IMR-90 (cell line): ENCODE measurements at regions not wholly inside any gene's neighbourhood (a gene's known extent, or its start where the extent isn't known, plus 50 kb on each side); places are given as distances from the start of the nearest gene placed in this dataset.

Source experiments
- ATAC-seq: fragments of 200-7000 bp; cut with Tn5 transposase; 2 replicates; pipeline ENCODE4 v1.9.1; 2020; ENCODE audit warnings: low read depth, mild to moderate bottlenecking, moderate library complexity
- BruUV-seq: library from RNA; stranded (reverse); fragments of 400-500 nt; replicated peaks from 2 replicates; lab custom pipeline; 2021; lab: Mats Ljungman, UMichigan
- CTCF ChIA-PET: fragments of 300-600 bp; formaldehyde crosslinking; extraction: SDS; loops from one replicate; lab custom pipeline; 2021; ENCODE audit warnings: antibody characterized with exemption; lab: Yijun Ruan, JAX
- POLR2A ChIA-PET: fragments of 300-600 bp; sonication (Branson Sonifier 250); formaldehyde crosslinking; loops from one replicate; lab custom pipeline; 2022; ENCODE audit warnings: antibody characterized with exemption; ENCODE audit not compliant: unreplicated experiment; lab: Charles Lee
- DNase-seq: peaks from one replicate; pipeline ENCODE4 v3.0.0; 2013
- H2AFZ ChIP-seq: replicated peaks from 2 replicates; pipeline ENCODE3; 2013; ENCODE audit warnings: low read length, mild to moderate bottlenecking; ENCODE audit not compliant: poor library complexity
- H2AK5ac ChIP-seq: 2 replicates; pipeline ENCODE4 v1.6.1; 2013; ENCODE audit warnings: low read depth, low read length, inconsistent platforms
- H2AK9ac ChIP-seq: replicated peaks from 2 replicates; pipeline ENCODE3; 2013; ENCODE audit warnings: mild to moderate bottlenecking, low read depth, low read length, moderate library complexity; ENCODE audit not compliant: poor library complexity
- H2BK120ac ChIP-seq: 2 replicates; pipeline ENCODE4 v1.6.1; 2013; ENCODE audit warnings: low read depth, low read length, inconsistent platforms
- H2BK15ac ChIP-seq: 3 replicates; pipeline ENCODE4 v1.6.1; 2013; ENCODE audit warnings: low read depth, low read length, inconsistent platforms
- H2BK20ac ChIP-seq: 2 replicates; pipeline ENCODE4 v1.6.1; 2013; ENCODE audit warnings: low read depth, mild to moderate bottlenecking, inconsistent platforms, low read length, moderate library complexity
- H2BK5ac ChIP-seq: 2 replicates; pipeline ENCODE4 v1.6.1; 2013; ENCODE audit warnings: mild to moderate bottlenecking, low read depth, low read length, inconsistent platforms; ENCODE audit not compliant: poor library complexity, severe bottlenecking
- H3K14ac ChIP-seq: replicated peaks from 2 replicates; pipeline ENCODE4 v1.6.1; 2013; ENCODE audit warnings: low read depth, low read length, inconsistent platforms
- H3K18ac ChIP-seq: 2 replicates; pipeline ENCODE4 v1.6.1; 2013; ENCODE audit warnings: low read depth, low read length, control low read depth
- H3K23ac ChIP-seq: 2 replicates; pipeline ENCODE4 v1.6.1; 2013; ENCODE audit warnings: low read depth, low read length, inconsistent platforms
- H3K27ac ChIP-seq: 2 replicates; pipeline ENCODE4 v1.5.1; 2013; ENCODE audit warnings: mild to moderate bottlenecking, control low read depth, low read length; ENCODE audit not compliant: insufficient read depth
- H3K27me3 ChIP-seq: 2 replicates; pipeline ENCODE4 v1.6.1; 2013; ENCODE audit warnings: low read length; ENCODE audit not compliant: control insufficient read depth, insufficient read depth
- H3K36me3 ChIP-seq: 2 replicates; pipeline ENCODE4 v1.6.1; 2013; ENCODE audit warnings: low read length, mixed read lengths; ENCODE audit not compliant: control insufficient read depth, insufficient read depth
- H3K4ac ChIP-seq: 2 replicates; pipeline ENCODE4 v1.6.1; 2013; ENCODE audit warnings: low read depth, low read length, inconsistent platforms
- H3K4me1 ChIP-seq: 2 replicates; pipeline ENCODE4 v1.6.1; 2013; ENCODE audit warnings: low read length, mixed read lengths; ENCODE audit not compliant: control insufficient read depth, insufficient read depth
- H3K4me2 ChIP-seq: 2 replicates; pipeline ENCODE4 v1.6.1; 2013; ENCODE audit warnings: low read depth, mild to moderate bottlenecking, control low read depth, low read length, moderate library complexity
- H3K4me3 ChIP-seq: 2 replicates; pipeline ENCODE4 v1.5.1; 2013; ENCODE audit warnings: low read depth, mild to moderate bottlenecking, control low read depth, low read length, moderate library complexity; ENCODE audit not compliant: insufficient read depth
- H3K56ac ChIP-seq: 2 replicates; pipeline ENCODE4 v1.6.1; 2013; ENCODE audit warnings: low read length, inconsistent platforms; ENCODE audit not compliant: insufficient read depth; ENCODE audit errors: extremely low read depth
- H3K79me1 ChIP-seq, 2 experiments: 2 replicates each; pipeline ENCODE4 v1.6.1; 2013; ENCODE audit warnings: low read length in 2 of 2, inconsistent platforms in 1 of 2, low read depth in 1 of 2
- H3K9ac ChIP-seq: 2 replicates; pipeline ENCODE4 v1.6.1; 2013; ENCODE audit warnings: low read depth, low read length, control low read depth
- H3K9me1 ChIP-seq: 2 replicates; pipeline ENCODE4 v1.6.1; 2013; ENCODE audit warnings: low read length, inconsistent platforms; ENCODE audit not compliant: insufficient read depth
- H3K9me3 ChIP-seq: 2 replicates; pipeline ENCODE4 v1.6.1; 2013; ENCODE audit warnings: low read length; ENCODE audit not compliant: control insufficient read depth, insufficient read depth
- H4K20me1 ChIP-seq: 2 replicates; pipeline ENCODE4 v1.6.1; 2013; ENCODE audit warnings: low read length, inconsistent platforms; ENCODE audit not compliant: insufficient read depth
- H4K5ac ChIP-seq: 2 replicates; pipeline ENCODE4 v1.6.1; 2013; ENCODE audit warnings: mild to moderate bottlenecking, low read depth, low read length, control low read depth
- H4K8ac ChIP-seq, 2 experiments: 2 replicates each; pipeline ENCODE4 v1.6.1; 2013; ENCODE audit warnings: low read depth in 2 of 2, low read length in 2 of 2, control low read depth in 1 of 2, inconsistent platforms in 1 of 2
- H4K91ac ChIP-seq: 2 replicates; pipeline ENCODE4 v1.6.1; 2013; ENCODE audit warnings: low read depth, low read length, inconsistent platforms; ENCODE audit not compliant: insufficient read depth
- BHLHE40 ChIP-seq: fragments of 150-350 bp; IDR thresholded peaks from 2 replicates; pipeline ENCODE4 v1.6.1; 2016; ENCODE audit warnings: mild to moderate bottlenecking, low read depth, low read length
- CHD1 ChIP-seq: IDR thresholded peaks from 2 replicates; pipeline ENCODE4 v1.6.1; 2012; ENCODE audit warnings: low read depth, low read length, improper control_type of control experiment
- CTCF ChIP-seq: conservative IDR thresholded peaks from 2 replicates; pipeline ENCODE4 v1.5.1; 2012; ENCODE audit warnings: mild to moderate bottlenecking, low read depth, low read length, improper control_type of control experiment
- ELK1 ChIP-seq: fragments of 150-350 bp; IDR thresholded peaks from 2 replicates; pipeline ENCODE4 v1.6.1; 2016; ENCODE audit warnings: low read depth, mild to moderate bottlenecking, low read length, moderate library complexity, borderline replicate concordance
- MAFK ChIP-seq: IDR thresholded peaks from 2 replicates; pipeline ENCODE4 v1.6.1; 2012; ENCODE audit warnings: low read depth, low read length, improper control_type of control experiment
- MAZ ChIP-seq: IDR thresholded peaks from 2 replicates; pipeline ENCODE4 v1.6.1; 2012; ENCODE audit warnings: low read depth, mild to moderate bottlenecking, low read length, improper control_type of control experiment, moderate library complexity, borderline replicate concordance
- RAD21 ChIP-seq: IDR thresholded peaks from 2 replicates; pipeline ENCODE4 v1.6.1; 2012; ENCODE audit warnings: low read length, improper control_type of control experiment
- RFX5 ChIP-seq: IDR thresholded peaks from 2 replicates; pipeline ENCODE4 v1.8.0; 2012; ENCODE audit warnings: low read depth, mild to moderate bottlenecking, low read length, moderate library complexity
- SMC3 ChIP-seq: fragments of 150-350 bp; IDR thresholded peaks from 2 replicates; pipeline ENCODE4 v1.6.1; 2016; ENCODE audit warnings: low read depth, mild to moderate bottlenecking, antibody characterized with exemption, low read length, moderate library complexity
- USF2 ChIP-seq: fragments of 150-350 bp; IDR thresholded peaks from 2 replicates; pipeline ENCODE4 v1.6.1; 2017; ENCODE audit warnings: mild to moderate bottlenecking, antibody characterized with exemption, low read length, low read depth
- WGBS, 2 experiments: methylation state at CpG; one replicate each; pipeline versions ENCODE4 v1.1.5 to v1.1.7; 2013; ENCODE audit warnings: missing lambda C conversion rate in 2 of 2; ENCODE audit not compliant: insufficient read length in 1 of 2; ENCODE audit errors: extremely low coverage in 2 of 2; 5-methylcytosine and 5-hydroxymethylcytosine counted together
- dilution Hi-C: fragments of 300-500 bp; cut with HindIII; formaldehyde crosslinking; loops from one replicate; pipeline ENCODE4 v1.14.3; 2018; ENCODE audit warnings: low sequenced_read_pairs; ENCODE audit not compliant: unreplicated experiment
- in situ Hi-C: fragments of 300-500 bp; cut with MboI; formaldehyde crosslinking; loops from 3 replicates; pipeline ENCODE4 v1.14.3; 2019; ENCODE audit warnings: low sequenced_read_pairs, inconsistent platforms, mixed read lengths
- intact Hi-C: fragments of 100-400 bp; cut with micrococcal nuclease; formaldehyde crosslinking; loops from 2 replicates; pipeline ENCODE4 v1.10.0; 2022

- Histone ChIP-seq H3K4me3 (no peak overlapping the region), H3K9me1 (no peaks in the 10 kb centered on the region), H3K4ac (no peak overlapping the region), H2AFZ (no peak overlapping the region), H2AK5ac (no peak overlapping the region), H3K27ac (no peak overlapping the region), H3K9ac (no peak overlapping the region), H3K56ac (no peak overlapping the region), H3K14ac (no peak overlapping the region), H4K91ac (no peak overlapping the region), H4K20me1 (no peaks in the 10 kb centered on the region), H3K23ac (no peak overlapping the region), H2BK5ac (no peak overlapping the region), H3K9me3 (peaks cover 6% of the 10 kb centered on the region), H2AK9ac (no peak overlapping the region), H4K8ac (no peak overlapping the region), H3K4me1 (no peaks in the 10 kb centered on the region; the same call in 1 of the 2 replicates), H3K79me1 (no peaks in the 10 kb centered on the region), H2BK15ac (no peak overlapping the region), H4K5ac (no peak overlapping the region), H3K27me3 (no peaks in the 10 kb centered on the region), H2BK20ac (no peak overlapping the region), H2BK120ac (no peak overlapping the region), H3K18ac (no peak overlapping the region), H3K4me2 (no peak overlapping the region), H3K36me3 (no peaks in the 10 kb centered on the region)
- no TSS peak for BruUV-seq
- dilution Hi-C loops, result no loop called here
- in situ Hi-C loops, result no loop called here
- TF ChIP-seq BHLHE40, result no peak
- no peak for TF ChIP-seq MAFK
- no peak for TF ChIP-seq USF2
- TF ChIP-seq MAZ, result no peak
- no peak for TF ChIP-seq SMC3
- TF ChIP-seq CHD1, result no peak
- TF ChIP-seq CTCF, result no peak
- TF ChIP-seq RAD21, result no peak
- no peak for TF ChIP-seq RFX5
- no peak for TF ChIP-seq ELK1
- intact Hi-C loops, result no loop called here
- DNase-seq (no peak), ATAC-seq (no peak)
- ChIA-PET CTCF (no interaction called here), POLR2A (interaction anchor here (0.5 kb wide), 1 partner anchor 225 kb away, joined by 4 read pairs; no protein-coding TSS in a partner anchor)
- WGBS, 2 experiments, result no CpG with 5 or more reads among the region's 3 CpGs
Observed at GRCh38 chr5:107776506-107776905, 105.8 kb upstream of the EFNA5 start.
